Lower leg skin (tissue), 3 donors: ENCODE measurements at regions not wholly inside any gene's neighbourhood (a gene's known extent, or its start where the extent isn't known, plus 50 kb on each side); places are given as distances from the start of the nearest gene placed in this dataset.

Experiments used
- CTCF ChIP-seq, 3 donors: fragments of 450-650 bp; IDR thresholded peaks; one replicate each; pipeline ENCODE4 v1.5.1; 2016; ENCODE audit warnings: antibody characterized with exemption in 3 of 3, mild to moderate bottlenecking in 3 of 3, moderate library complexity in 2 of 3
- POLR2A ChIP-seq, 2 donors: fragments of 450-650 bp; IDR thresholded peaks; one replicate each; pipeline ENCODE4 v1.6.1; 2016 to 2017; ENCODE audit warnings: antibody characterized with exemption in 2 of 2, mild to moderate bottlenecking in 1 of 2, moderate library complexity in 1 of 2

GRCh38 chr7:68166525-68166924, 1169.9 kb downstream of the TYW1 start:
- TF ChIP-seq POLR2A (IDR thresholded peaks at IDR 0.05), result no peak
- TF ChIP-seq CTCF (IDR thresholded peaks at IDR 0.05), result no peak
